Ectodermal cell (in vitro differentiated cells): ENCODE measurements at regions not wholly inside any gene's neighbourhood (a gene's known extent, or its start where the extent isn't known, plus 50 kb on each side); places are given as distances from the start of the nearest gene placed in this dataset.

Experiments used
- H3K27ac ChIP-seq: 2 replicates; pipeline ENCODE4 v1.7.0; 2013; ENCODE audit warnings: mild to moderate bottlenecking, low read depth, low read length; ENCODE audit not compliant: insufficient read depth, poor library complexity, severe bottlenecking
- H3K27me3 ChIP-seq: 2 replicates; pipeline ENCODE4 v1.7.0; 2013; ENCODE audit warnings: mild to moderate bottlenecking, low read length; ENCODE audit not compliant: insufficient read depth, control insufficient read depth, poor library complexity, severe bottlenecking
- H3K36me3 ChIP-seq: one replicate; pipeline ENCODE4 v1.7.0; 2013; ENCODE audit warnings: low read length; ENCODE audit not compliant: control insufficient read depth, insufficient read depth
- H3K4me1 ChIP-seq: one replicate; pipeline ENCODE4 v1.7.0; 2013; ENCODE audit warnings: low read length; ENCODE audit not compliant: control insufficient read depth, insufficient read depth
- H3K4me3 ChIP-seq: 2 replicates; pipeline ENCODE4 v1.7.0; 2013; ENCODE audit warnings: low read depth, low read length, control low read depth; ENCODE audit not compliant: insufficient read depth
- H3K9me3 ChIP-seq: 2 replicates; pipeline ENCODE4 v1.7.0; 2013; ENCODE audit warnings: mild to moderate bottlenecking, low read length, moderate library complexity; ENCODE audit not compliant: control insufficient read depth
- WGBS, 2 experiments: methylation state at CpG; one replicate each; pipeline ENCODE4 v1.1.7; 2013; ENCODE audit warnings: missing lambda C conversion rate in 2 of 2; 5-methylcytosine and 5-hydroxymethylcytosine counted together

DNA sequence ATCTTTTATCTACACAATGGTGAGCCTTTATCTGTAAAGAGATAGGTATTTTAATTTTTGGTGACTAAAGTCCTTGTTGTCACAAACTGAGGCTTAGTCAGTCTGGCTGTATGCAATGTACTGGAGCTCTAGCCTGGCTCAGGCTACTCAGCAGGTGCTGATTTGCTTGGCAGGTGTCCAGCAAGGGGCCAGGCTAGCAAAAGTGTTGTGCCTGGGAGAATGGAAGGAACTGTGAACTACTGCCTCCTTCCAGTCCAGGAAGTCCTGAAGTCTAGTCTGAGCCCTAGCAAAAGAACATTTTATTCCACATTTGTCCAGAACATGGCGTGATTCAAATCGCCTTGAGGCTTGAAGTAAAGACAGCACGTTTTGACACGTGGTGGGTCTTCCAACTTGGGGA is 260.5 kb downstream of the CCDC85A start:
- peaks cover 5% of the 10 kb centered on the region for H3K4me1 ChIP-seq
- no peaks in the 10 kb centered on the region for H3K36me3 ChIP-seq
- no peaks in the 10 kb centered on the region for H3K27me3 ChIP-seq
- WGBS, 2 experiments = 89 to 92% methylated on average over 4 of the region's 4 CpGs
- no peaks in the 10 kb centered on the region for H3K9me3 ChIP-seq
- no peak overlapping the region for H3K4me3 ChIP-seq
- H3K27ac ChIP-seq = no peak overlapping the region

DNA sequence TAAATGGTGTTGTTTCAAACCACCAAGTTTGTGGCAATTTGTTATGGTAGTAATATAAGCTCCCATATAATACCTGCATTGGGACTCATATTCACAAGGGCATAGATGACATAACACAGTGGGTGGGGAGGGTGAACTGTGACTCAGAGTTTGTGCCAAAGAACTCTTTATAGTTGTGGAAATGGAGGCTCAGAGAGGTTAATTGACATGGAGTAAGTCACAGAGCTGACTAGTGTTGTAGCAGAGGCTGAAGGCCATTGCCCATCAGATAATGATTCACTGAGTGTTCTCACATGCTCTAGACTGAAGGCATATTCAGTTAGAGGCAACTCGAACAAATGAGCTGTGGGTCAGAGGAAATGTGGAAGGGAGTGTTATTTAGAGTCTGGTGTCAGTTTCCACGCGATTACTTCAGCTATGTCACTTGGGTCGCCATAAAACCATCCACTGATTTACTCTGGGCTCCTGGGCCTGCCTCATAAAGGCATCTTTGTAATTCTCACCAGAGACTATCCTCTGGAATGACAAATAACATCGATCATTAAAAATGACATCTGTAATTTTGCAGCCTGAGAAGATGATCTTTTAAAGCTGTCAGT is 264.7 kb downstream of the CCDC85A start:
- 92 to 93% methylated on average over 5 of the region's 5 CpGs for WGBS, 2 experiments
- no peaks in the 10 kb centered on the region for H3K36me3 ChIP-seq

DNA sequence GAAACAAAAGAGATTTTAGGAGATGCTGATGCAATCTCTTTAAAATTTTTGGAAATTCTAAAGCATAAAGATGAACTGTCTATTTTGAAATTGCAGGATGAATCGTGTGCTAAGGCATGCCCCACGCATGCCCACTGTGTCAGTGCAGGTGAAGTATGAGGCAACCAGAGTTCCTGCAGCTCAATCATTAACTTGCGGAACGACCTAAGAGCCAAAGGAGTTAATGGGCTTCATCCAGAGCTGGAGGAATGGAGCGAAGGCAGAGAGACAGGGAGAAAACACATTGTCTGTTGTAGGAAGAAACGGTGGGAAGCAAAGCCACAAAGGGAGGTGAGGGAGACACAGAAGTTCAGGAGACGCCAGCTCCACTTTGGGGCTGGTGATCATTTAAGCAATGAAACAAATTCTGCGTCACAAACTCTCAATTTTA is 265.2 kb downstream of the CCDC85A start:
- Histone ChIP-seq H3K27me3 (no peaks in the 10 kb centered on the region), H3K9me3 (no peaks in the 10 kb centered on the region), H3K4me3 (no peak overlapping the region), H3K4me1 (peaks cover 9% of the 10 kb centered on the region), H3K27ac (peak overlapping the region; percentile 9), H3K36me3 (no peaks in the 10 kb centered on the region)
- WGBS, 2 experiments = 54 to 61% methylated on average over 8 of the region's 8 CpGs

More for the DNA sequence above, 264.7 kb downstream of the CCDC85A start:
- Histone ChIP-seq H3K9me3 (no peaks in the 10 kb centered on the region), H3K27ac (no peak overlapping the region), H3K4me1 (peaks cover 9% of the 10 kb centered on the region), H3K27me3 (no peaks in the 10 kb centered on the region), H3K4me3 (no peak overlapping the region)

DNA sequence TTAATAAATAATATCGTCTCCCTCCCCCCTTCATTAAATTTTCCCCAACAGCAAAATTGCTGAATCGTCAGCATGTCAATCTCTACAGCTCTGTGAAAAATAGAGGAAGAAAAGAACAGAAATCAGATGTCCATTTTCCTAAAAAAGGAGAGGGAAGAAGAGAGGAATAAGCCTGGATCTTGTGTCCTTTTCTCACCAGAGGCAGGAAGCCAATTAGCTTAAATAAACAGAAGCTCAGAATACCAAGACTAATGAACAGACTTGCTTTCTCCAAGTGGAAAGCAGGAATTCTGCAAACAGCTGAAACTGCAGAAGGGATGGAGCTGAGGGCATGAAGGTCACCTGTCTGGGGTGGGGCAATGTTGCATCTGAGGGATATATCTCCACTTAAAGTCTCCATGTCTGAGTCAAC is 265.7 kb downstream of the CCDC85A start:
- Histone ChIP-seq H3K9me3 (no peaks in the 10 kb centered on the region), H3K27ac (peak overlapping the region; percentile 16), H3K4me3 (no peak overlapping the region), H3K27me3 (no peaks in the 10 kb centered on the region), H3K4me1 (peaks cover 9% of the 10 kb centered on the region), H3K36me3 (no peaks in the 10 kb centered on the region)
- 47 to 76% methylated on average over 2 of the region's 2 CpGs for WGBS, 2 experiments

DNA sequence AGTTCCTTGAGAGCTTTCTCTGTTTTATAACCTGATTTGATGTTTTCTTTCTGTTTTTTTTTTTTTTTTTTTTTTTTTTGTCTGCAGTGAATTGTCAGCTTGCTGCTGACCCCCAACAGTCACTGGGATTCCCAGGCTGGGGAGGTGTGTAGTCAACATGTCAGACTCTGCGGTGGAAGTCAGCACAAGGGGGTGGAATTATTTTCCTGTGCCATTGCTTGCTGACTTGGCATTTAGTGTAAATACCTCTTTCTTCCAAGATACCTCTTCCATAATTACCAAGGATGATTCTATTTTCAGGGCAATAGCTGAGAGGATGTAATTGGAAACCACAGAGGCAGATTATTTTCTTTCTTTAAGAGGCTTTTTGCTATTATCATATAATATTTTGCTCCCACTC is 266.3 kb downstream of the CCDC85A start:
- Histone ChIP-seq H3K9me3 (no peaks in the 10 kb centered on the region), H3K4me3 (no peak overlapping the region), H3K36me3 (no peaks in the 10 kb centered on the region), H3K27me3 (no peaks in the 10 kb centered on the region), H3K27ac (no peak overlapping the region), H3K4me1 (peaks cover 9% of the 10 kb centered on the region)
- 80 to 89% methylated on average over 1 of the region's 1 CpG for WGBS, 2 experiments

DNA sequence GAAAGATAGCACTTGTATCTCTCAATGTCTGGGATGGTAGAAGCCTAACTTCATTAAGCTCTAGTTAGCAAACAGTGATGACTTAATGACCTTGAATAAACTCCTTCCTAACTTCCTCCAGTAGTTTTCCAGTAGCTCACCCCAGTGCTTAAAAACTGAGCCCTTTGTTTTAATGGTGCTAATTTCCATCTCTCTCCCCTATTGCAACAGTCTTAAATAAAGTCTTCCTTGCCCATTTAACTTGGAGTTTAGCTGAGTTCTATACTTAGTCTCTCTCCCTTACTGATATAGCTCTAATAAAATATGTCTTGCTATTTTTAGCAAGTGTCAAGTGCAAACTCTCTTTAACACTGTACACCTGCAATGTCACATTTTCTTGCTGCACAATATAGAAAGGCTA is 267.0 kb downstream of the CCDC85A start:
- no peaks in the 10 kb centered on the region for H3K27me3 ChIP-seq
- no peaks in the 10 kb centered on the region for H3K36me3 ChIP-seq
- H3K9me3 ChIP-seq = no peaks in the 10 kb centered on the region
- no peak overlapping the region for H3K27ac ChIP-seq
- peaks cover 9% of the 10 kb centered on the region for H3K4me1 ChIP-seq
- no peak overlapping the region for H3K4me3 ChIP-seq

DNA sequence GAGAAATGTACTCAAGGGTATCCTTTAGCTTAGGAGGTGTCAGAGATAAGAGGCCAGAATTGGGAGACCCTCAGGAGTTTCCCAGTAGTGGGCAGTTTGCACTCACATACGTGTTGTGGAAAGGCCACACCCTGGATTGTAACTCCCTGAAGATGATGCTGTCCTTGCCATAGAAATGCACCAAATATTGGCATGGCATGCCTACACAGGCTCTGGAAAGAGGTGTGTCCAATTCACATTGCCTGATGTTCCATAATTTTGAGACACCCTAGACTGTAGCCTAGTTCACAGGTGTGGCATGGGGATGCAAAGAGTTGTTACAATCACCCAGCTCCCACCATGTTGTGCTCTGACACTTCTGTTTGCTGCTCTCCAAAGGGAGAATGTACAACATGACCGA is 271.9 kb downstream of the CCDC85A start:
- Histone ChIP-seq H3K27me3 (no peaks in the 10 kb centered on the region), H3K36me3 (no peaks in the 10 kb centered on the region), H3K9me3 (no peaks in the 10 kb centered on the region), H3K4me1 (no peaks in the 10 kb centered on the region), H3K4me3 (no peak overlapping the region), H3K27ac (no peak overlapping the region)
- WGBS, 2 experiments = 94 to 95% methylated on average over 2 of the region's 2 CpGs

DNA sequence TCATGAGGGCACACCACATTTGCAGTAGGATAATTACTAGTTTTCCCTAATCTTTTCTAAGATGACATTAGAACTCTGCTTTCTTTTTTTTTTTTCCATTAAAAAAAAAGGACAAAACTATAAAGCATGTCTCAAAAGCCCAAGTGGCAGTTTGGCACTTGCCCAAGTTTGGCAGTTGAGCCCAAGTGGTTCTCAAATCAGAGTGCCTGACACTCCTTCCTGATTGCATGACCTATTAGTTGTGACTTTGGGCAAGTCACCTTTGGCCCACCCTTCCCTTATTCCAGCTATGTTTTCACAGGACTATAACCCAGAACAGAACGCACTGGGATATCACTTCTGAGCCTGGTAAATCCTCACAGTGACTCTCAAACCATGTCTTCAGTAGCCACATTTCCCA is 273.0 kb downstream of the CCDC85A start:
- Histone ChIP-seq H3K4me1 (no peaks in the 10 kb centered on the region), H3K4me3 (no peak overlapping the region), H3K27ac (no peak overlapping the region), H3K27me3 (no peaks in the 10 kb centered on the region), H3K36me3 (no peaks in the 10 kb centered on the region), H3K9me3 (no peaks in the 10 kb centered on the region)
- 88 to 97% methylated on average over 1 of the region's 1 CpG for WGBS, 2 experiments

DNA sequence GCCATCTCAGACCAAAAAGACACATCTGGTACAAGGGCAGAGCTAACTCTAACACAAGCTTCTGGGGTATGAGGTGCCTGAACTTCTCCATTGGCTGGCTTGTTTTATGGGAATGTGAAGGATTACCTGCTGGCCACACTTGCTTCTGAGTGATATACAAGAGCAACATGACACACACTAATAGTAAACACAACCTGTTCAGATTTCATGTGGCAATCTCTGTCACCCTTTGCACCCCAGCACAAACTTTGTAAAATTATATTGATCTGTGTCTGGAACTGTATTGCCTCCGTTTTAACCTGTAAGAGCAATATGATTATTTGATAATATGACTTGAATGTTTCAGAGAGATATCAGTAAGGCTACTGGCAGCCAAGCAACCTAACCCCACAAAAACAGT is 276.7 kb downstream of the CCDC85A start:
- H3K27me3 ChIP-seq = no peaks in the 10 kb centered on the region
- H3K9me3 ChIP-seq = no peaks in the 10 kb centered on the region
- H3K36me3 ChIP-seq = no peaks in the 10 kb centered on the region
- WGBS, 2 experiments = 100% methylated on average over 1 of the region's 1 CpG
- H3K4me1 ChIP-seq = no peaks in the 10 kb centered on the region
- H3K4me3 ChIP-seq = no peak overlapping the region
- no peak overlapping the region for H3K27ac ChIP-seq

DNA sequence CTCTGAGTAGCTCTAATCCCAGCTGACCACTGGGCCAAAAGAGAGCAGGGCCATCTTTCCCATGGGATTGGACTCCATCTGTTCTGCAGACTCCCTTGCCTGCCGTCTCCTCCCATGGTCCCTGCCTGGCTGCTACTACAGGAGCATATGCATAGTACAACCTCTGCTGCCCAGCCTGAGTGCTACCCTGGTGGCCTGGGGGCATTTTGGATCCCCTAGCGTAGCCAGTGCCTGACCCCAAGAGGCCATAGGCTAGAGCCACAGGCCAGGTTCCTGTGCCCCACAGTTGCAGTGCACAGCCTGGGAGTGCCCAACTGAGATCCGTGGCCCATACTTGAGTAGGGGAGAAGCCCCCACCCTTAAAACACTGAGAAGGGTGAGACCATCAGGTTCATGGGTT is 280.3 kb downstream of the CCDC85A start:
- no peaks in the 10 kb centered on the region for H3K36me3 ChIP-seq
- no peaks in the 10 kb centered on the region for H3K27me3 ChIP-seq
- H3K9me3 ChIP-seq = no peaks in the 10 kb centered on the region
- no peaks in the 10 kb centered on the region for H3K4me1 ChIP-seq
- no peak overlapping the region for H3K27ac ChIP-seq
- H3K4me3 ChIP-seq = no peak overlapping the region
- 88 to 95% methylated on average over 3 of the region's 3 CpGs for WGBS, 2 experiments

DNA sequence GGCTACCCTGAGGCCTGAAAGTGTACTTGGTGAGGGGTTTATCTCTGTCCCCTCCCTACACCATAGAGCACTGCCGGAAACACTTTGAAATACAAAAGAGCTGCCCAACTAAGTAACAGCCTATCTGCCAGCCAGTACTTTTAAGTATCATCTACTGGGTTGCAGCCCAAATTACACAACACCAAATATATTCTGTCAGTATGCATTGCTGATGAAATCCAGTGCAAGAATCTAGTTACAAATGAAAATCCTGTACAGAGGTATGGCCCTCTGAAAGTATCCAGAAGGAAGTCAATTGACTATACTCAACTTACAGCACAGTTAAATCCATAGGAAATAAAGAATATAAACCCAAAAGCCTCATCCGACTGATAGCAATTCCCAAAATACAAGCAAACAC is 280.8 kb downstream of the CCDC85A start:
- no peaks in the 10 kb centered on the region for H3K36me3 ChIP-seq
- H3K27ac ChIP-seq = no peak overlapping the region
- no peaks in the 10 kb centered on the region for H3K9me3 ChIP-seq
- WGBS, 2 experiments = 85 to 93% methylated on average over 2 of the region's 2 CpGs
- no peak overlapping the region for H3K4me3 ChIP-seq
- H3K4me1 ChIP-seq = no peaks in the 10 kb centered on the region
- no peaks in the 10 kb centered on the region for H3K27me3 ChIP-seq
